BE2C (cell line): ENCODE measurements at regions not wholly inside any gene's neighbourhood (a gene's known extent, or its start where the extent isn't known, plus 50 kb on each side); places are given as distances from the start of the nearest gene placed in this dataset.

Experiments used
- DNase-seq: peaks from one replicate; pipeline ENCODE4 v3.0.0-alpha.2; 2020
- H3K27me3 ChIP-seq: fragments of 250-450 bp; sonication (Bioruptor Pico); 2 replicates; pipeline ENCODE4 v1.5.1; 2020; ENCODE audit warnings: mild to moderate bottlenecking
- H3K36me3 ChIP-seq: fragments of 250-450 bp; sonication (Bioruptor Pico); 2 replicates; pipeline ENCODE4 v1.5.1; 2020; ENCODE audit warnings: mild to moderate bottlenecking
- H3K4me1 ChIP-seq: fragments of 250-450 bp; sonication (Bioruptor Pico); 2 replicates; pipeline ENCODE4 v1.5.1; 2020
- H3K4me3 ChIP-seq: 2 replicates; pipeline ENCODE4 v1.5.1; 2011; ENCODE audit warnings: low read depth, low read length
- H3K9me3 ChIP-seq: fragments of 250-450 bp; sonication (Bioruptor Pico); 2 replicates; pipeline ENCODE4 v1.5.1; 2020
- TF ChIP-seq, protein P1 (sequence below): IDR thresholded peaks from 2 replicates; pipeline ENCODE4 v1.5.1; 2012; ENCODE audit warnings: mild to moderate bottlenecking, low read depth, low read length

- Histone ChIP-seq H3K36me3 (no peaks in the 10 kb centered on the region), H3K4me3 (no peak overlapping the region), H3K27me3 (no peaks in the 10 kb centered on the region), H3K4me1 (peaks cover 4% of the 10 kb centered on the region; the same call in 1 of the 2 replicates), H3K9me3 (no peaks in the 10 kb centered on the region)
- TF ChIP-seq, protein P1, sequence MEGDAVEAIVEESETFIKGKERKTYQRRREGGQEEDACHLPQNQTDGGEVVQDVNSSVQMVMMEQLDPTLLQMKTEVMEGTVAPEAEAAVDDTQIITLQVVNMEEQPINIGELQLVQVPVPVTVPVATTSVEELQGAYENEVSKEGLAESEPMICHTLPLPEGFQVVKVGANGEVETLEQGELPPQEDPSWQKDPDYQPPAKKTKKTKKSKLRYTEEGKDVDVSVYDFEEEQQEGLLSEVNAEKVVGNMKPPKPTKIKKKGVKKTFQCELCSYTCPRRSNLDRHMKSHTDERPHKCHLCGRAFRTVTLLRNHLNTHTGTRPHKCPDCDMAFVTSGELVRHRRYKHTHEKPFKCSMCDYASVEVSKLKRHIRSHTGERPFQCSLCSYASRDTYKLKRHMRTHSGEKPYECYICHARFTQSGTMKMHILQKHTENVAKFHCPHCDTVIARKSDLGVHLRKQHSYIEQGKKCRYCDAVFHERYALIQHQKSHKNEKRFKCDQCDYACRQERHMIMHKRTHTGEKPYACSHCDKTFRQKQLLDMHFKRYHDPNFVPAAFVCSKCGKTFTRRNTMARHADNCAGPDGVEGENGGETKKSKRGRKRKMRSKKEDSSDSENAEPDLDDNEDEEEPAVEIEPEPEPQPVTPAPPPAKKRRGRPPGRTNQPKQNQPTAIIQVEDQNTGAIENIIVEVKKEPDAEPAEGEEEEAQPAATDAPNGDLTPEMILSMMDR: no peak
- DNase-seq: no peak
These were observed 148.8 kb downstream of the MACIR start for GRCh38 chr5:103407402-103407801.

- Histone ChIP-seq H3K36me3 (no peaks in the 10 kb centered on the region), H3K4me1 (peaks cover 4% of the 10 kb centered on the region; the same call in 1 of the 2 replicates), H3K9me3 (no peaks in the 10 kb centered on the region), H3K4me3 (no peak overlapping the region), H3K27me3 (no peaks in the 10 kb centered on the region)
- no peak for DNase-seq
- TF ChIP-seq, protein P1: no peak
These were observed 145.9 kb downstream of the MACIR start for GRCh38 chr5:103404483-103404882.

GRCh38 chr5:103402851-103403250 is 144.3 kb downstream of the MACIR start:
- TF ChIP-seq, protein P1: no peak
- Histone ChIP-seq H3K4me1 (peaks cover 1% of the 10 kb centered on the region; the same call in 1 of the 2 replicates), H3K36me3 (no peaks in the 10 kb centered on the region), H3K9me3 (no peaks in the 10 kb centered on the region), H3K27me3 (no peaks in the 10 kb centered on the region), H3K4me3 (no peak overlapping the region)
- DNase-seq: peak; percentile 42

DNA sequence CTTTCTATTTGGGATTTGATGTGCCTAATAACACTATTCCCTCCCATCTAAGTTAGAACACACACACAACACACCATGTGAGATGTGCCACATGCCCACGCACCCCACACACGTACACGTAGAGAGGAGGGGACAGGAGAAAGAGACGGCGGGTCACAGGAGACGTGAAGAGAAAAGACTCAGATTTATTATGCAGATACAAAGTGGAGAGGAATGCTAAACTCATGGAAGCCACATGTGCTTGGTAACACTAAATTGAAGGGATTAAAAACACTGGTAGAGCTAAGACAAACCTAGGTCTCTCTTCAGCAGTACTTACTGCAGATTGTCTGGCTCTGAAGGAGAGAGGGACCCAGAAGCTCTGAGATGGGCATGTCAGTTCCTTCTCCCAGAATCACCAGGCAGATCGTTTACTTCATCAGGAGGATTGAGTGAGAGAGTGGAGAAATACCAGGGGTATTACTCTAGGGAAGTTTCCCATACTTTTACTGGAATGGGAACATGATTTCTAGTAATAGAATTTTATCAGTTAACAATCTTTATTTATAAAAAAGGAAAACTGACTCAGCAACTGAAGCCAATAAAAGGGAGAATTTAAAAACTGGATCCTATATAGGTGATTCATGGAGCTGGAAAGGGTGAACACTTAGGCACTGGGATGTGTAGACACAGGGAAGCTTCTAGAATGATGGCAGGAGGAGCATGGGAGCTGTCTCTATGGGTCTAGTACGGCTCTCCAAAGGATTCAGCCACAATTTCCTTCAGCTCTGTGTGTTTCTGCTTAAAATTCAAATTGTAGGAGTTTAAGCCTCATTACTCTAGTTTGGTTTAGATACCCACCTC is 139.4 kb downstream of the MACIR start:
- H3K4me1 ChIP-seq: peaks cover 12% of the 10 kb centered on the region
- TF ChIP-seq, protein P1: no peak
- H3K4me3 ChIP-seq: no peak overlapping the region
- H3K27me3 ChIP-seq: no peaks in the 10 kb centered on the region
- H3K36me3 ChIP-seq: no peaks in the 10 kb centered on the region
- H3K9me3 ChIP-seq: no peaks in the 10 kb centered on the region
- DNase-seq: no peak

DNA sequence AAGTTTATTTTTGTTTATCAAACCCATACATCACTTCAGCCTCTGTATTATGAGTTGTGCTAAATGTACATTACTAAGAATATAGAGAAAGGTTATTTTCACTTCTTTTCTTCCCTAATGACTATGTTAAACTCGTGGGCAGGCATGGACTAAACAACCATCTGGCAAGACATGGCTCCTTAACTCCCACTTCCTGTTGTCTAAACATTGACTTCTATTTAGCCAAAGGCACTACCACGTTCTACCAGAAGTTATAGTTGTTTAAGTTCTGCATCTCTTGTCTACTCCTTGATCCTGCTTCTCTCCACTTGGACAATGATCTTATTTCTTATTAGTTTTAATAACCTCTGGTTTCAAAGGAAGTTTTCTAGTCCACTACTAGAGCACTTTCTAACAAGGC is 136.1 kb downstream of the MACIR start:
- Histone ChIP-seq H3K4me1 (peaks cover 12% of the 10 kb centered on the region), H3K27me3 (no peaks in the 10 kb centered on the region), H3K4me3 (no peak overlapping the region), H3K9me3 (no peaks in the 10 kb centered on the region), H3K36me3 (no peaks in the 10 kb centered on the region)
- TF ChIP-seq, protein P1: no peak
- no peak for DNase-seq

- H3K9me3 ChIP-seq: no peaks in the 10 kb centered on the region
- H3K27me3 ChIP-seq: no peaks in the 10 kb centered on the region
- no peaks in the 10 kb centered on the region for H3K36me3 ChIP-seq
- H3K4me1 ChIP-seq: peaks cover 12% of the 10 kb centered on the region
- TF ChIP-seq, protein P1: peak; percentile 27
- no peak overlapping the region for H3K4me3 ChIP-seq
- peak; percentile 22 for DNase-seq
These were observed 134.7 kb downstream of the MACIR start for GRCh38 chr5:103393101-103393754.
